ENCODE measurements at regions not wholly inside any gene's neighbourhood (a gene's known extent, or its start where the extent isn't known, plus 50 kb on each side); places are given as distances from the start of the nearest gene placed in this dataset.

- ATAC-seq (replicated peaks) (peak; percentile 40), DNase-seq (no peak)
- H3K27me3 Mint-ChIP-seq: no peaks in the 10 kb centered on the region
- H3K27ac Mint-ChIP-seq: peak overlapping the region; percentile 81 to 89
- H3K4me1 Mint-ChIP-seq (ENCODE audit: low read depth in 2 of 2): peaks cover 26 to 29% of the 10 kb centered on the region in 2 donors
- H3K9me3 Mint-ChIP-seq: no peaks in the 10 kb centered on the region
- peak overlapping the region; percentile 3 to 22 for H3K4me3 Mint-ChIP-seq
- peaks cover 3% of the 10 kb centered on the region for H3K36me3 Mint-ChIP-seq (ENCODE audit: insufficient read depth)
Measured at GRCh38 chr2:46239175-46239846, 57.9 kb upstream of the EPAS1 start.

DNA sequence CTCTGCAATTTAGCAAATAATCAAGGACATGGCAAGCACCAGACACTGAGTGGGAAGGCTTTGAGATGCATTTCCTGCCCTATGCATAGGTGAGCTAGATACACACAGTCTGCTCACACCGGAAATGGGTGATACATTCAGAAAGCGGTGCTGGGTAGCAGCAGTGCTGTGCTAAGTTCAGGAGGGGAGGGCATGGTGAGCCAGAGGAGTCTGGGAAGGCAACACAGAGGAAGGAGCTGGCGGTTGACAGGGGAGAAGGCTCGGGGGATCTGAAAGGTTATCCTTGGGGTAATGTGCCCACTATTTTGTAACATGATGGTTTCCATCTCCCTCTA, 57.4 kb upstream of the EPAS1 start:
- peaks cover 26 to 29% of the 10 kb centered on the region in 2 donors for H3K4me1 Mint-ChIP-seq (ENCODE audit: low read depth in 2 of 2)
- ATAC-seq (replicated peaks): peak; percentile 97
- H3K36me3 Mint-ChIP-seq (ENCODE audit: insufficient read depth): peaks cover 3% of the 10 kb centered on the region
- no peaks in the 10 kb centered on the region for H3K27me3 Mint-ChIP-seq
- no peaks in the 10 kb centered on the region for H3K9me3 Mint-ChIP-seq
- peak; percentile 46 to 58 (median 56) for DNase-seq
- H3K4me3 Mint-ChIP-seq: peak overlapping the region; percentile 3 to 22
- H3K27ac Mint-ChIP-seq: peak overlapping the region; percentile 81 to 89

DNA sequence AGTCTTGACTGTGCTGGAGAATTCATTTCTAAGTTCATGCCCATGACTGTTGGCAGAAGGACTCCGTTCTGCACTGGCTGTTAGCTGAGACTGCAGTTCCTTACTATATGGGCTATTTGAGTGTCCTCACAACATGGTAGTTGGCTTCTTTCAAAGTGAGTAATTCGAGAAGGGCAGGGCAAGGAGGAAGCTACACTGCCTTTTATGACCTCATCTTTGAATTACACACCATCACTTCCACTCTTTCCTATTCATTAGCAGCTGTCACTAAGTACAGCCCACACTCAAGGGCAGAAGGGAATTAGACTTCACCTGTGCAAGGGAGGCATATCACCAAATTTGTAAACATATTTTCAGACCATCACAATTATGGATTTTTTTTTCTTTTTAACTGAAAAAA, 55.9 kb upstream of the EPAS1 start:
- H3K36me3 Mint-ChIP-seq (ENCODE audit: insufficient read depth): peaks cover 3% of the 10 kb centered on the region
- H3K27me3 Mint-ChIP-seq: no peaks in the 10 kb centered on the region
- peak overlapping the region in 1 of 2 donors; percentile 57 for H3K27ac Mint-ChIP-seq
- H3K4me1 Mint-ChIP-seq (ENCODE audit: low read depth in 2 of 2): peaks cover 22 to 24% of the 10 kb centered on the region in 2 donors
- H3K9me3 Mint-ChIP-seq: no peaks in the 10 kb centered on the region
- no peak overlapping the region for H3K4me3 Mint-ChIP-seq
- ATAC-seq (replicated peaks): no peak
- DNase-seq: no peak

GRCh38 chr2:46245869-46246268, 51.3 kb upstream of the EPAS1 start:
- ATAC-seq (replicated peaks) (no peak), DNase-seq (no peak)
- Mint-ChIP-seq H3K9me3 (no peaks in the 10 kb centered on the region), H3K4me1 (ENCODE audit: low read depth in 2 of 2) (no peaks in the 10 kb centered on the region), H3K36me3 (ENCODE audit: insufficient read depth) (no peaks in the 10 kb centered on the region), H3K27me3 (peaks cover 0 to 5% of the 10 kb centered on the region in 2 donors), H3K27ac (no peak overlapping the region), H3K4me3 (no peak overlapping the region)

GRCh38 chr2:46246790-46247189, 50.4 kb upstream of the EPAS1 start:
- Mint-ChIP-seq H3K27ac (no peak overlapping the region), H3K4me1 (ENCODE audit: low read depth in 2 of 2) (no peaks in the 10 kb centered on the region), H3K4me3 (no peak overlapping the region), H3K9me3 (no peaks in the 10 kb centered on the region), H3K27me3 (peaks cover 0 to 5% of the 10 kb centered on the region in 2 donors), H3K36me3 (ENCODE audit: insufficient read depth) (no peaks in the 10 kb centered on the region)
- no peak for ATAC-seq (replicated peaks)
- DNase-seq: no peak

Measured in effector memory CD8-positive, alpha-beta T cell (primary cell).